ENCODE measurements at regions not wholly inside any gene's neighbourhood (a gene's known extent, or its start where the extent isn't known, plus 50 kb on each side); places are given as distances from the start of the nearest gene placed in this dataset.

DNA sequence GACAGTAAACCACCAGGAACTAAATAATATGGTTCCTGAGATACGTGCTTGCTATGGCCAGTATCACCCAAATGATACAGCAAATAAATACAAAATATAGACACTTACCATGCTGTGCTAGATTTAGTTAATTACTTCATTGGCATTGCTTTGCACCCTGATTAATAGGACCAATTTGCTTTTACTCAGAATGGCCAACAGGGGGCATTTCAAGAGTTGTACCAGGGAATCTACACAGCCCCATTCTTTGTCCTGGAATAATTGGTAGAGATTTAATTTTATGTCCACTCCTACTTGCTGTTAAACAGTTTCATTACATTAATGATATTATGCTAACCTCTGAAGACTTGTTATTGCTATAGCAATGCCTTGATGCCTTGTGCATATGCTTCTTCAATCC lies 280.8 kb downstream of the RERGL start:
- no peak for DNase-seq (ENCODE audit: low spot score)

DNA sequence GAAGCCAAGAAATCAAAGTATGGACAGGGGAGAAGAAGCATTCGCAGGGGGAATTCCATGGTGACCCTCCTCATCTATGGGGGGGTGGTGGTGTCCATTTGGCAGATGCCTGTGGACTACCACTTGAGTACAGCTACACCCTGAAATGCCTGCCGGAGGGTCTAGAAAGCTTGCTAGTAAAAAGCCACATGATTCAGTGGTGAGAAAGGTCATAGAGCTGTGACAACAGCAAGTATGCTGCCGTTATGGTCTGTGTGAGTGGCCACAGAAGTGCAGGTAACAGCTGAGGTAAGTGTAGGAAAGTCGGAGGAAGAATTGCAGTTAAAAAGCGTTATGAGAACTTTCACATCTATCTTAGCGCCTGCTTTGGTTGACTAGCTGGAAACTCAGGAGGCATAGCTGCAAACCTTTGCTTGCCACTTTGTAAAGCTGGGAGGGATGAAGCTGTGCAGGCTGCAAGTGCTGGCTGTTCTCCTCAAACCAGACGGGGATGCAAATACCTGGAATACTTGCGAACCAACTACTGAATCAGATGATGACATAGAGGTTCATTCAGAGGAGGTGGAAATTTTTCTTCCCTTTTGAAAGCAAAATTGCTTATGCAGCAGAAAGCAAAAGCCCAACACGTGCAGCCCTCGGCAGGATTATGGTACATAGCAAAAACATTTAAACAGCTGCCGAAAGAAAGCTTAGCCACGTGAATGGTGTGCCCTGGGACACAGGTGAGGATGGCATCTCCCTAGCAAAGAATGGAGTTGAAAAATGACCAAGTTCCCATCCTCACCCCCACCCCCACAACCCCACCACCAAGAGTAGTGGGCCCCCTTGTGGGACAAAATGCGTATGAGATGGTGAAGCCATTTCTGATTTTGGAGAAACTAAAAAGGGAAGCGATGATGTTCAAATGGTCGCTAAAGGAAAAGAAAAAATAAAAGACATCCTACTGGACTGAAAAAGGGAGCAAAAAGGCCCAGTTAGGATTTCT lies 287.0 kb downstream of the RERGL start:
- no peak for DNase-seq (ENCODE audit: low spot score)

DNA sequence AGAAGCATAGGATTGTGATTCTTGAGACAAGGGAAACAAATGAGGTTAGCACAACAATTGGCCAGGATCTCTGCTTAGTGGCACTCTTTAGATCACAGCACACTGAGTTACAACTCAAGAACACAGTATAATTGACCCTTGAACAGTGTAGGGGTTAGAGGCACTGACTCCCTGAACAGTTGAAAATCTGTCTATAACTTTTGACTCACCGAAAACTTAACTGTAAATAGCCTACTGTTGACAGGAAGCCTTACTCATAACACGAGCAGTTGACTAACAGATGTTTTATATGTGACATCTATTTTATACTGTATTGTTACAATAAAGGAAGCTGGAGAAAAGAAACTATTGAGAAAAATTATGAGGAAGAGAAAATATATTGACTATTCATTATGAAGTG lies 296.1 kb downstream of the RERGL start:
- no peak for DNase-seq (ENCODE audit: low spot score)

DNA sequence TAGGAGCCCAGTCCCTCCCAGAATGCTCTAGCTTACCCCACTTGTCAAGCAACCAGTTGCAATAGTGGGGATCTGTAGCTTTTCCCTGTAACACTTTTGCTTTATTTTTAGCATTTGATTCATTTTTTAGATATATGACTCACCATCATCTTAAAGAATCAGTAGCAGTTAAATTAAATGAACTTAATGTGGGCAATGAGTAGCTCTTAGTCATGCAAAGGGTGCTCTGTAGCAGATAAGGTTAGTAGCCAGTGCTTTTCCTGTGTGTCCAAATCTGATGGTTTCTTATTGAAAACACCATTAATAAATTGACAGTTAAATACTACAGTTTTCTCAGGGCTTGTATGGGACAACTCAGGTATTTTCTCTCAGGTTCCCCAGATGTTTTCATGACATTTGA lies 311.8 kb downstream of the RERGL start:
- no peak for DNase-seq (ENCODE audit: low spot score)

DNA sequence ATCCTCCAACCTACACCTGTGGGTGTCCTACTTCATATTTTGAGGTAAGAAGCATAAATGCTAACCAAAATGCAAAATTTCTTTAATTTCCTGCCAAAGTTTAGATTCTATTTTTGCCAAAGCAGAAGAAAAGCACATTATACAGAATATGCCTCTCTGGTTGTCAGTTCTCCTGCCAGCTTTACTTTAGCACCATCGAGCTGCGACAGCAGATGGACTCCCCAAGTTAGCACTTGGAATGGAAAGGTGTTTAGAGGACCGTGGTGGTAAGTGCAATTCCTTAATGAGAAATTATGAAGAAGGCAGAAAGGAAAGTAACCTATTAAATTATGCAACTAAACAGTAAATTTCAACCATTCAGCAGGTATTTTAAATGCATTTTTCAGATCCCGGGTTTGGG lies 326.6 kb downstream of the RERGL start:
- no peak for DNase-seq (ENCODE audit: low spot score)

DNA sequence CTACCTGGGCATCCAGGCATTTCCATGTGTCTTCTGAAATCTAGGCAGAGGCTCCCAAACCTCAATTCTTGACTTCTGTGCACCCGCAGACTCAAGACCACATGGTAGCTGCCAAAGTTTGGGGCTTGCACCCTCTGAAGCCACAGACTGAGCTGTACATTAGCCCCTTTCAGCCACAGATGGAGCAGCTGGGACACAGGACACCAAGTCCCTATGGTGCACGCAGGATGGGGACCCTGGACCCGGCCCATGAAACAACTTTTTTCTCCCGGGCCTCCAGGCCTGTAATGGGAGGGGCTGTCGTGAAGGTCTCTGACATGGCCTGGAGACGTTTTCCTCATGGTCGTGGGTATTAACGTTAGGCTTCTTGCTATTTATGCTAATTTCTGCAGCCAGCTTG lies 330.0 kb downstream of the RERGL start:
- DNase-seq (ENCODE audit: low spot score) = no peak
